ENCODE measurements at regions not wholly inside any gene's neighbourhood (a gene's known extent, or its start where the extent isn't known, plus 50 kb on each side); places are given as distances from the start of the nearest gene placed in this dataset.
"Not testable (repeated sequence)": the region's sequence is repeated elsewhere in the genome, so short reads cannot be mapped to it uniquely, and the experiment has no call there.

- not testable (repeated sequence) for H3K4me3 ChIP-seq; ATAC-seq (ENCODE audit: insufficient read depth, low FRiP score)
- no CpG with 5 or more reads among the region's 10 CpGs for WGBS, 2 donors
Measured at GRCh38 chr6:26795474-26796307, 136.1 kb upstream of the ZNF322 start.

GRCh38 chr6:26799903-26800633, 140.5 kb upstream of the ZNF322 start:
- H3K9ac ChIP-seq (ENCODE audit: insufficient read depth in 1 of 2, low read length in 2 of 2); ATAC-seq (ENCODE audit: insufficient read depth, low FRiP score); H3K4me1 ChIP-seq (ENCODE audit: control insufficient read depth in 5 of 5, insufficient read depth in 5 of 5, low read length in 5 of 5); H3K27ac ChIP-seq (ENCODE audit: low read depth in 1 of 2, low read length in 1 of 2); H3K4me3 ChIP-seq; H3K9me3 ChIP-seq (ENCODE audit: control insufficient read depth in 4 of 4, insufficient read depth in 3 of 4, low read length in 3 of 4); H3K36me3 ChIP-seq (ENCODE audit: control insufficient read depth in 4 of 4, insufficient read depth in 4 of 4, low read length in 4 of 4); DNase-seq; H3K27me3 ChIP-seq (ENCODE audit: control insufficient read depth in 3 of 3, insufficient read depth in 3 of 3, low read length in 2 of 3): not testable (repeated sequence)
- no CpG with 5 or more reads among the region's 17 CpGs for WGBS, 2 donors

More at GRCh38 chr6:26795474-26796307, 136.1 kb upstream of the ZNF322 start:
- not testable (repeated sequence) for H3K9ac ChIP-seq (ENCODE audit: insufficient read depth in 1 of 2, low read length in 2 of 2); H3K27me3 ChIP-seq (ENCODE audit: control insufficient read depth in 3 of 3, insufficient read depth in 3 of 3, low read length in 2 of 3); H3K36me3 ChIP-seq (ENCODE audit: control insufficient read depth in 4 of 4, insufficient read depth in 4 of 4, low read length in 4 of 4); DNase-seq; H3K4me1 ChIP-seq (ENCODE audit: control insufficient read depth in 5 of 5, insufficient read depth in 5 of 5, low read length in 5 of 5); H3K9me3 ChIP-seq (ENCODE audit: control insufficient read depth in 4 of 4, insufficient read depth in 3 of 4, low read length in 3 of 4); H3K27ac ChIP-seq (ENCODE audit: low read depth in 1 of 2, low read length in 1 of 2)

- not testable (repeated sequence) for H3K36me3 ChIP-seq (ENCODE audit: control insufficient read depth in 4 of 4, insufficient read depth in 4 of 4, low read length in 4 of 4); ATAC-seq (ENCODE audit: insufficient read depth, low FRiP score); H3K27me3 ChIP-seq (ENCODE audit: control insufficient read depth in 3 of 3, insufficient read depth in 3 of 3, low read length in 2 of 3); H3K9ac ChIP-seq (ENCODE audit: insufficient read depth in 1 of 2, low read length in 2 of 2); DNase-seq; H3K9me3 ChIP-seq (ENCODE audit: control insufficient read depth in 4 of 4, insufficient read depth in 3 of 4, low read length in 3 of 4); H3K4me3 ChIP-seq; H3K27ac ChIP-seq (ENCODE audit: low read depth in 1 of 2, low read length in 1 of 2); H3K4me1 ChIP-seq (ENCODE audit: control insufficient read depth in 5 of 5, insufficient read depth in 5 of 5, low read length in 5 of 5)
- WGBS, 2 donors, result no CpG with 5 or more reads among the region's 16 CpGs
Measured at GRCh38 chr6:26803762-26804161, 144.2 kb upstream of the ZNF322 start.

- not testable (repeated sequence) for H3K4me3 ChIP-seq
Measured at GRCh38 chr6:26811486-26812116, 152.1 kb upstream of the ZNF322 start.

GRCh38 chr6:26818640-26819225, 159.2 kb upstream of the ZNF322 start:
- ATAC-seq (ENCODE audit: insufficient read depth, low FRiP score); H3K27ac ChIP-seq (ENCODE audit: low read depth in 1 of 2, low read length in 1 of 2): not testable (repeated sequence)

More at GRCh38 chr6:26811486-26812116, 152.1 kb upstream of the ZNF322 start:
- not testable (repeated sequence) for H3K4me1 ChIP-seq (ENCODE audit: control insufficient read depth in 5 of 5, insufficient read depth in 5 of 5, low read length in 5 of 5); H3K9ac ChIP-seq (ENCODE audit: insufficient read depth in 1 of 2, low read length in 2 of 2); ATAC-seq (ENCODE audit: insufficient read depth, low FRiP score); H3K36me3 ChIP-seq (ENCODE audit: control insufficient read depth in 4 of 4, insufficient read depth in 4 of 4, low read length in 4 of 4); H3K27me3 ChIP-seq (ENCODE audit: control insufficient read depth in 3 of 3, insufficient read depth in 3 of 3, low read length in 2 of 3); H3K9me3 ChIP-seq (ENCODE audit: control insufficient read depth in 4 of 4, insufficient read depth in 3 of 4, low read length in 3 of 4); DNase-seq; H3K27ac ChIP-seq (ENCODE audit: low read depth in 1 of 2, low read length in 1 of 2)
- WGBS, 2 donors, result no CpG with 5 or more reads among the region's 36 CpGs

GRCh38 chr6:26827965-26828364, 168.4 kb upstream of the ZNF322 start:
- H3K4me3 ChIP-seq; H3K27me3 ChIP-seq (ENCODE audit: control insufficient read depth in 3 of 3, insufficient read depth in 3 of 3, low read length in 2 of 3); H3K9me3 ChIP-seq (ENCODE audit: control insufficient read depth in 4 of 4, insufficient read depth in 3 of 4, low read length in 3 of 4); DNase-seq; H3K27ac ChIP-seq (ENCODE audit: low read depth in 1 of 2, low read length in 1 of 2); H3K9ac ChIP-seq (ENCODE audit: insufficient read depth in 1 of 2, low read length in 2 of 2); H3K4me1 ChIP-seq (ENCODE audit: control insufficient read depth in 5 of 5, insufficient read depth in 5 of 5, low read length in 5 of 5); ATAC-seq (ENCODE audit: insufficient read depth, low FRiP score); H3K36me3 ChIP-seq (ENCODE audit: control insufficient read depth in 4 of 4, insufficient read depth in 4 of 4, low read length in 4 of 4): not testable (repeated sequence)
- no CpG with 5 or more reads among the region's 4 CpGs for WGBS, 2 donors

More at GRCh38 chr6:26818640-26819225, 159.2 kb upstream of the ZNF322 start:
- H3K4me3 ChIP-seq; H3K36me3 ChIP-seq (ENCODE audit: control insufficient read depth in 4 of 4, insufficient read depth in 4 of 4, low read length in 4 of 4); H3K9me3 ChIP-seq (ENCODE audit: control insufficient read depth in 4 of 4, insufficient read depth in 3 of 4, low read length in 3 of 4); H3K9ac ChIP-seq (ENCODE audit: insufficient read depth in 1 of 2, low read length in 2 of 2); H3K27me3 ChIP-seq (ENCODE audit: control insufficient read depth in 3 of 3, insufficient read depth in 3 of 3, low read length in 2 of 3); H3K4me1 ChIP-seq (ENCODE audit: control insufficient read depth in 5 of 5, insufficient read depth in 5 of 5, low read length in 5 of 5); DNase-seq: not testable (repeated sequence)
- WGBS, 2 donors, result no CpG with 5 or more reads among the region's 5 CpGs

- not testable (repeated sequence) for ATAC-seq (ENCODE audit: insufficient read depth, low FRiP score)
- WGBS, 2 donors, result no CpG with 5 or more reads among the region's 2 CpGs
Measured at GRCh38 chr6:26829480-26829879, 169.9 kb upstream of the ZNF322 start.

More at GRCh38 chr6:26829480-26829879, 169.9 kb upstream of the ZNF322 start:
- not testable (repeated sequence) for H3K27ac ChIP-seq (ENCODE audit: low read depth in 1 of 2, low read length in 1 of 2); H3K36me3 ChIP-seq (ENCODE audit: control insufficient read depth in 4 of 4, insufficient read depth in 4 of 4, low read length in 4 of 4); DNase-seq; H3K27me3 ChIP-seq (ENCODE audit: control insufficient read depth in 3 of 3, insufficient read depth in 3 of 3, low read length in 2 of 3); H3K4me3 ChIP-seq; H3K4me1 ChIP-seq (ENCODE audit: control insufficient read depth in 5 of 5, insufficient read depth in 5 of 5, low read length in 5 of 5); H3K9ac ChIP-seq (ENCODE audit: insufficient read depth in 1 of 2, low read length in 2 of 2); H3K9me3 ChIP-seq (ENCODE audit: control insufficient read depth in 4 of 4, insufficient read depth in 3 of 4, low read length in 3 of 4)

All from lung (tissue), 9 donors.